H9 (cell line): ENCODE measurements at regions not wholly inside any gene's neighbourhood (a gene's known extent, or its start where the extent isn't known, plus 50 kb on each side); places are given as distances from the start of the nearest gene placed in this dataset.

Source experiments
- DNase-seq: peaks from one replicate; pipeline ENCODE4 v3.0.0-alpha.2; 2017
- H2AFZ ChIP-seq: one replicate; pipeline ENCODE4 v1.6.1; 2013; ENCODE audit warnings: mild to moderate bottlenecking, low read length, control low read depth, moderate library complexity
- H2AK5ac ChIP-seq: 2 replicates; pipeline ENCODE4 v1.6.1; 2013; ENCODE audit warnings: low read length, control low read depth, mixed read lengths; ENCODE audit not compliant: insufficient read length
- H2BK120ac ChIP-seq: one replicate; pipeline ENCODE4 v1.6.1; 2013; ENCODE audit warnings: low read depth, mild to moderate bottlenecking, low read length, control low read depth, inconsistent platforms; ENCODE audit not compliant: poor library complexity, severe bottlenecking
- H2BK12ac ChIP-seq: 2 replicates; pipeline ENCODE4 v1.6.1; 2013; ENCODE audit warnings: low read length, control low read depth, mixed read lengths, low read depth; ENCODE audit not compliant: insufficient read length
- H2BK15ac ChIP-seq: 2 replicates; pipeline ENCODE4 v1.6.1; 2013; ENCODE audit warnings: low read depth, low read length, control low read depth
- H2BK20ac ChIP-seq: one replicate; pipeline ENCODE4 v1.6.1; 2013; ENCODE audit warnings: low read depth, mild to moderate bottlenecking, low read length, control low read depth, inconsistent platforms; ENCODE audit not compliant: poor library complexity, severe bottlenecking
- H2BK5ac ChIP-seq: 2 replicates; pipeline ENCODE4 v1.6.1; 2013; ENCODE audit warnings: low read length, control low read depth, mixed read lengths; ENCODE audit not compliant: insufficient read length
- H3K14ac ChIP-seq: 2 replicates; pipeline ENCODE4 v1.6.1; 2013; ENCODE audit warnings: low read length, control low read depth; ENCODE audit not compliant: insufficient read depth
- H3K18ac ChIP-seq: 2 replicates; pipeline ENCODE4 v1.6.1; 2013; ENCODE audit warnings: low read depth, mild to moderate bottlenecking, mixed read lengths, low read length, control low read depth; ENCODE audit not compliant: insufficient read length
- H3K23ac ChIP-seq: 2 replicates; pipeline ENCODE4 v1.6.1; 2013; ENCODE audit warnings: low read length, control low read depth, mixed read lengths, low read depth; ENCODE audit not compliant: insufficient read length
- H3K23me2 ChIP-seq: 2 replicates; pipeline ENCODE4 v1.6.1; 2013; ENCODE audit warnings: low read depth, mild to moderate bottlenecking, mixed read lengths, low read length, control low read depth; ENCODE audit not compliant: insufficient read length, poor library complexity, severe bottlenecking
- H3K27ac ChIP-seq: 2 replicates; pipeline ENCODE4 v1.5.1; 2013; ENCODE audit warnings: low read length, control low read depth, mixed read lengths, low read depth; ENCODE audit not compliant: insufficient read length
- H3K27me3 ChIP-seq: 2 replicates; pipeline ENCODE4 v1.6.1; 2013; ENCODE audit warnings: low read length, control low read depth, inconsistent platforms; ENCODE audit not compliant: insufficient read depth
- H3K4ac ChIP-seq: 2 replicates; pipeline ENCODE4 v1.6.1; 2013; ENCODE audit warnings: low read depth, mild to moderate bottlenecking, control low read depth, inconsistent platforms, low read length, moderate library complexity
- H3K4me1 ChIP-seq: 2 replicates; pipeline ENCODE4 v1.6.1; 2013; ENCODE audit warnings: low read length, control low read depth, inconsistent platforms; ENCODE audit not compliant: insufficient read depth
- H3K4me2 ChIP-seq: 2 replicates; pipeline ENCODE4 v1.6.1; 2013; ENCODE audit warnings: low read length, control low read depth, mixed read lengths; ENCODE audit not compliant: insufficient read length, insufficient read depth
- H3K56ac ChIP-seq: 2 replicates; pipeline ENCODE4 v1.6.1; 2013; ENCODE audit warnings: low read depth, mild to moderate bottlenecking, mixed read lengths, low read length, control low read depth; ENCODE audit not compliant: insufficient read length
- H3K79me1 ChIP-seq: 2 replicates; pipeline ENCODE4 v1.6.1; 2013; ENCODE audit warnings: low read depth, mild to moderate bottlenecking, moderate library complexity, low read length, control low read depth, inconsistent platforms; ENCODE audit not compliant: insufficient read depth, poor library complexity, severe bottlenecking
- H3K79me2 ChIP-seq: 2 replicates; pipeline ENCODE4 v1.6.1; 2013; ENCODE audit warnings: low read length, control low read depth, inconsistent platforms; ENCODE audit not compliant: insufficient read depth
- H3K9ac ChIP-seq: 2 replicates; pipeline ENCODE4 v1.6.1; 2013; ENCODE audit warnings: low read length, control low read depth, mixed read lengths; ENCODE audit not compliant: insufficient read length; ENCODE audit errors: extremely low read depth
- H3K9me3 ChIP-seq: one replicate; pipeline ENCODE4 v1.6.1; 2013; ENCODE audit warnings: low read depth, low read length, inconsistent platforms; ENCODE audit not compliant: control insufficient read depth
- H3T11ph ChIP-seq: one replicate; pipeline ENCODE4 v1.6.1; 2013; ENCODE audit warnings: mild to moderate bottlenecking, low read length, control low read depth, inconsistent platforms
- H4K20me1 ChIP-seq: one replicate; pipeline ENCODE4 v1.6.1; 2013; ENCODE audit not compliant: control insufficient read depth, insufficient read length, insufficient read depth
- H4K5ac ChIP-seq: 2 replicates; pipeline ENCODE4 v1.6.1; 2013; ENCODE audit warnings: low read depth, mild to moderate bottlenecking, mixed read lengths, low read length, control low read depth; ENCODE audit not compliant: insufficient read length
- H4K8ac ChIP-seq: replicated peaks from 2 replicates; pipeline ENCODE4 v1.6.1; 2013; ENCODE audit warnings: low read length, control low read depth, mixed read lengths, low read depth; ENCODE audit not compliant: insufficient read length
- H4K91ac ChIP-seq: 2 replicates; pipeline ENCODE4 v1.6.1; 2013; ENCODE audit warnings: low read depth, mild to moderate bottlenecking, moderate library complexity, mixed read lengths, low read length, control low read depth; ENCODE audit not compliant: insufficient read length
- H3K27ac Mint-ChIP-seq, 3 experiments: 2 replicates in 2 of 3; 3 replicates in 1 of 3; pipeline ENCODE4 v1.8.0; 2020 to 2021; ENCODE audit warnings: mixed read lengths in 3 of 3, mild to moderate bottlenecking in 1 of 3, moderate library complexity in 1 of 3
- H3K27me3 Mint-ChIP-seq: 2 replicates; pipeline ENCODE4 v1.8.0; 2021; ENCODE audit warnings: low read depth, mild to moderate bottlenecking, moderate library complexity, mixed read lengths
- H3K36me3 Mint-ChIP-seq, 3 experiments: 2 replicates in 2 of 3; 3 replicates in 1 of 3; pipeline ENCODE4 v1.8.0; 2020 to 2021; ENCODE audit warnings: low read depth in 3 of 3, mixed read lengths in 3 of 3; ENCODE audit not compliant: insufficient read depth in 1 of 3
- H3K4me1 Mint-ChIP-seq, 2 experiments: 2 replicates each; pipeline ENCODE4 v1.8.0; 2020; ENCODE audit warnings: mixed read lengths in 2 of 2
- H3K4me3 Mint-ChIP-seq, 2 experiments: 2 replicates in 1 of 2; 3 replicates in 1 of 2; pipeline ENCODE4 v1.8.0; 2020 to 2021; ENCODE audit warnings: mild to moderate bottlenecking in 2 of 2, mixed read lengths in 2 of 2, moderate library complexity in 1 of 2
- H3K9me3 Mint-ChIP-seq, 2 experiments: 2 replicates in 1 of 2; 3 replicates in 1 of 2; pipeline ENCODE4 v1.8.0; 2020; ENCODE audit warnings: mild to moderate bottlenecking in 2 of 2, mixed read lengths in 2 of 2, moderate library complexity in 1 of 2
- TF ChIP-seq, protein P1 (sequence below): fragments of 200-600 bp; sonication (generic); conservative IDR thresholded peaks from 3 replicates; pipeline ENCODE4 v1.8.0; 2021; ENCODE audit warnings: antibody characterized with exemption, mild to moderate bottlenecking

DNA sequence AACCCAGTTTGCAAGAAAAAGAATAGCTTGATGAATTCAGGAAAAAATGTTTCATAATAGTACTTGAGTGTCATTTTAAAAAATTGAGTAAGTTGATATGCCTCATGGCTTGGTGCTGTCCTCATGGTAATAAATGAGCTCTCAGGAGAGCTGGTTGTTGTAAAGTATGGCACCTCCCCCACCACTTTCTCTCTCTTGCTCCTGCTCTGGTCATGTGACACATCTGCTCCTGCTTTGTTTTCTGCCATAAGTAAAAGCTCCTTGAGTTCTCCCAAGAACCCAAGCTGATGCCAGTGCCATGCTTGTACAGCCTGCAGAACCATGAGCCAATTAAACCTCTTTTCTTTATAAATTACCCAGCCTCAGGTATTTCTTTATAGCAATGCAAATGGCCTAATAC is 108.8 kb upstream of the CRBN start:
- no peaks in the 10 kb centered on the region for H4K20me1 ChIP-seq
- H4K91ac ChIP-seq, result no peak overlapping the region

More for the DNA sequence above, 108.8 kb upstream of the CRBN start:
- no peak overlapping the region for H2BK12ac ChIP-seq
- peaks cover 0 to 3% of the 10 kb centered on the region in 2 experiments; a peak in 2 of 5 replicates for H3K9me3 Mint-ChIP-seq
- no peak overlapping the region for H3K4me2 ChIP-seq
- H3K14ac ChIP-seq, result no peak overlapping the region
- TF ChIP-seq, protein P1, sequence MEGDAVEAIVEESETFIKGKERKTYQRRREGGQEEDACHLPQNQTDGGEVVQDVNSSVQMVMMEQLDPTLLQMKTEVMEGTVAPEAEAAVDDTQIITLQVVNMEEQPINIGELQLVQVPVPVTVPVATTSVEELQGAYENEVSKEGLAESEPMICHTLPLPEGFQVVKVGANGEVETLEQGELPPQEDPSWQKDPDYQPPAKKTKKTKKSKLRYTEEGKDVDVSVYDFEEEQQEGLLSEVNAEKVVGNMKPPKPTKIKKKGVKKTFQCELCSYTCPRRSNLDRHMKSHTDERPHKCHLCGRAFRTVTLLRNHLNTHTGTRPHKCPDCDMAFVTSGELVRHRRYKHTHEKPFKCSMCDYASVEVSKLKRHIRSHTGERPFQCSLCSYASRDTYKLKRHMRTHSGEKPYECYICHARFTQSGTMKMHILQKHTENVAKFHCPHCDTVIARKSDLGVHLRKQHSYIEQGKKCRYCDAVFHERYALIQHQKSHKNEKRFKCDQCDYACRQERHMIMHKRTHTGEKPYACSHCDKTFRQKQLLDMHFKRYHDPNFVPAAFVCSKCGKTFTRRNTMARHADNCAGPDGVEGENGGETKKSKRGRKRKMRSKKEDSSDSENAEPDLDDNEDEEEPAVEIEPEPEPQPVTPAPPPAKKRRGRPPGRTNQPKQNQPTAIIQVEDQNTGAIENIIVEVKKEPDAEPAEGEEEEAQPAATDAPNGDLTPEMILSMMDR, result no peak
- H2BK120ac ChIP-seq, result no peak overlapping the region
- no peak overlapping the region for H2BK15ac ChIP-seq
- H3K27me3 ChIP-seq, result no peaks in the 10 kb centered on the region
- H3K56ac ChIP-seq, result no peak overlapping the region
- H3K23ac ChIP-seq, result no peak overlapping the region
- no peak overlapping the region for H3T11ph ChIP-seq
- no peak overlapping the region for H4K8ac ChIP-seq
- H3K4ac ChIP-seq, result no peak overlapping the region
- no peak overlapping the region for H2BK20ac ChIP-seq
- no peak overlapping the region for H2BK5ac ChIP-seq
- H3K27me3 Mint-ChIP-seq, result no peaks in the 10 kb centered on the region
- DNase-seq, result no peak
- no peaks in the 10 kb centered on the region for H3K9me3 ChIP-seq
- H3K18ac ChIP-seq, result no peak overlapping the region
- H3K9ac ChIP-seq, result no peak overlapping the region
- H3K23me2 ChIP-seq, result no peaks in the 10 kb centered on the region
- H3K79me1 ChIP-seq, result no peaks in the 10 kb centered on the region
- H3K27ac ChIP-seq, result no peak overlapping the region
- H3K4me3 Mint-ChIP-seq, result no peak overlapping the region
- H4K5ac ChIP-seq, result no peak overlapping the region
- peaks cover 16 to 23% of the 10 kb centered on the region in 2 experiments for H3K4me1 Mint-ChIP-seq
- H2AFZ ChIP-seq, result no peak overlapping the region
- no peaks in the 10 kb centered on the region; a peak in 1 of 7 replicates for H3K36me3 Mint-ChIP-seq
- H3K27ac Mint-ChIP-seq, result no peak overlapping the region
- peaks cover 3% of the 10 kb centered on the region; the same call in 1 of the 2 replicates for H3K4me1 ChIP-seq
- H3K79me2 ChIP-seq, result no peaks in the 10 kb centered on the region
- H2AK5ac ChIP-seq, result no peak overlapping the region
